Adrenal gland (tissue), 5 donors: ENCODE measurements at regions not wholly inside any gene's neighbourhood (a gene's known extent, or its start where the extent isn't known, plus 50 kb on each side); places are given as distances from the start of the nearest gene placed in this dataset.

Experiments
- CTCF ChIP-seq, 6 experiments: fragments of 450-650 bp in 4 of 6; fragments of 200-600 bp in 2 of 6; sonication (generic) in 1 of 6; IDR thresholded peaks; 1 replicate in 5 of 6; 2 replicates in 1 of 6; pipeline versions ENCODE4 v1.5.1 to v1.8.0; 2016 to 2021; ENCODE audit warnings: antibody characterized with exemption in 6 of 6, mild to moderate bottlenecking in 2 of 6, moderate library complexity in 1 of 6
- POLR2A ChIP-seq, 2 donors: fragments of 450-650 bp; IDR thresholded peaks; one replicate each; pipeline ENCODE4 v1.6.1; 2017; ENCODE audit warnings: antibody characterized with exemption in 2 of 2, mild to moderate bottlenecking in 2 of 2, moderate library complexity in 1 of 2
- donor health status: DM: no; HTN: no; CAD: no.

- no peak for TF ChIP-seq CTCF (IDR thresholded peaks at IDR 0.05)
- TF ChIP-seq POLR2A (IDR thresholded peaks at IDR 0.05) = no peak
Observed at GRCh38 chr5:87109746-87110145, 157.9 kb upstream of the RASA1 start.
